WTC11 (cell line): ENCODE measurements at regions not wholly inside any gene's neighbourhood (a gene's known extent, or its start where the extent isn't known, plus 50 kb on each side); places are given as distances from the start of the nearest gene placed in this dataset.
A peak's percentile ranks its signal among the peaks of the same experiment; 100 is the strongest.

Source experiments
- ATAC-seq: fragments of 200-7000 bp; cut with Tn5 transposase; 2 replicates; pipeline ENCODE4 v1.10.0; 2021; ENCODE audit warnings: mild to moderate bottlenecking, moderate library complexity
- CTCF ChIA-PET: fragments of 300-600 bp; sonication (Branson Sonifier 250); formaldehyde crosslinking; loops from one replicate; lab custom pipeline; 2021; ENCODE audit warnings: antibody characterized with exemption; lab: Charles Lee
- POLR2A ChIA-PET: fragments of 350-600 bp; sonication (Branson Sonifier 250); formaldehyde crosslinking; loops from one replicate; lab custom pipeline; 2021; ENCODE audit warnings: antibody characterized with exemption; lab: Charles Lee
- DNase-seq: peaks from one replicate; pipeline ENCODE4 v3.0.0; 2021; ENCODE audit warnings: low spot score
- H3K27ac Mint-ChIP-seq: 2 replicates; pipeline ENCODE4 v1.8.0; 2021; ENCODE audit warnings: mixed read lengths
- H3K27me3 Mint-ChIP-seq: 2 replicates; pipeline ENCODE4 v1.8.0; 2021; ENCODE audit warnings: low read depth, mild to moderate bottlenecking, moderate library complexity, mixed read lengths
- H3K36me3 Mint-ChIP-seq: 2 replicates; pipeline ENCODE4 v1.8.0; 2021; ENCODE audit warnings: mixed read lengths
- H3K4me1 Mint-ChIP-seq: 2 replicates; pipeline ENCODE4 v1.8.0; 2022; ENCODE audit warnings: mixed read lengths
- H3K4me3 Mint-ChIP-seq: 2 replicates; pipeline ENCODE4 v1.8.0; 2021; ENCODE audit warnings: mild to moderate bottlenecking, moderate library complexity, mixed read lengths
- H3K9me3 Mint-ChIP-seq: 2 replicates; pipeline ENCODE4 v1.8.0; 2021; ENCODE audit warnings: mixed read lengths
- ATF2 ChIP-seq: sonication (generic); formaldehyde crosslinking; IDR thresholded peaks from 2 replicates; pipeline ENCODE4 v1.8.1; 2022; ENCODE audit warnings: low read depth, missing genetic modification reagents, borderline replicate concordance
- ATF3 ChIP-seq: sonication (generic); formaldehyde crosslinking; conservative IDR thresholded peaks from 2 replicates; pipeline ENCODE4 v1.8.1; 2022; ENCODE audit warnings: mild to moderate bottlenecking, missing genetic modification reagents
- CREB1 ChIP-seq: sonication (generic); formaldehyde crosslinking; IDR thresholded peaks from 2 replicates; pipeline ENCODE4 v1.8.0; 2023; ENCODE audit warnings: mild to moderate bottlenecking, missing genetic modification reagents
- CREM ChIP-seq: sonication (generic); formaldehyde crosslinking; IDR thresholded peaks from 2 replicates; pipeline ENCODE4 v1.8.1; 2022; ENCODE audit warnings: mild to moderate bottlenecking, missing genetic modification reagents, moderate library complexity
- JAZF1 ChIP-seq: fragments of 250-450 bp; sonication (Bioruptor Pico); IDR thresholded peaks from 2 replicates; pipeline ENCODE4 v1.9.0; 2021; ENCODE audit warnings: moderate library complexity, mild to moderate bottlenecking, inconsistent platforms
- JUN ChIP-seq: sonication (generic); formaldehyde crosslinking; IDR thresholded peaks from 2 replicates; pipeline ENCODE4 v1.8.0; 2023; ENCODE audit warnings: mild to moderate bottlenecking, missing genetic modification reagents
- MYBL2 ChIP-seq: sonication (generic); formaldehyde crosslinking; IDR thresholded peaks from 2 replicates; pipeline ENCODE4 v1.8.1; 2023; ENCODE audit warnings: mild to moderate bottlenecking, moderate library complexity, missing genetic modification reagents
- NR2C2 ChIP-seq: sonication (generic); formaldehyde crosslinking; IDR thresholded peaks from 2 replicates; pipeline ENCODE4 v1.8.0; 2022; ENCODE audit warnings: mild to moderate bottlenecking, missing genetic modification reagents
- RORB ChIP-seq: fragments of 250-450 bp; sonication (Bioruptor Pico); IDR thresholded peaks from 2 replicates; pipeline ENCODE4 v1.9.0; 2021; ENCODE audit warnings: mild to moderate bottlenecking
- SOX15 ChIP-seq: fragments of 250-450 bp; sonication (Bioruptor Pico); IDR thresholded peaks from 2 replicates; pipeline ENCODE4 v1.9.0; 2021; ENCODE audit warnings: mild to moderate bottlenecking
- SP1 ChIP-seq: sonication (generic); formaldehyde crosslinking; conservative IDR thresholded peaks from 2 replicates; pipeline ENCODE4 v1.8.1; 2022; ENCODE audit warnings: missing genetic modification reagents
- STAT6 ChIP-seq: sonication (generic); formaldehyde crosslinking; conservative IDR thresholded peaks from 2 replicates; pipeline ENCODE4 v1.8.1; 2023; ENCODE audit warnings: mild to moderate bottlenecking, low read depth, missing genetic modification reagents, moderate library complexity
- TCF7 ChIP-seq: sonication (generic); formaldehyde crosslinking; IDR thresholded peaks from 2 replicates; pipeline ENCODE4 v1.8.0; 2022; ENCODE audit warnings: mild to moderate bottlenecking, low read depth, missing genetic modification reagents, moderate library complexity
- TEAD4 ChIP-seq: sonication (generic); formaldehyde crosslinking; IDR thresholded peaks from 2 replicates; pipeline ENCODE4 v1.8.0; 2022; ENCODE audit warnings: mild to moderate bottlenecking, missing genetic modification reagents
- ZNF121 ChIP-seq: sonication (generic); formaldehyde crosslinking; IDR thresholded peaks from 2 replicates; pipeline ENCODE4 v1.8.0; 2023; ENCODE audit warnings: missing genetic modification reagents
- ZNF219 ChIP-seq: sonication (generic); formaldehyde crosslinking; IDR thresholded peaks from 2 replicates; pipeline ENCODE4 v1.8.0; 2023; ENCODE audit warnings: missing genetic modification reagents, mild to moderate bottlenecking, borderline replicate concordance
- ZNF281 ChIP-seq: sonication (generic); formaldehyde crosslinking; IDR thresholded peaks from 2 replicates; pipeline ENCODE4 v1.8.0; 2023; ENCODE audit warnings: mild to moderate bottlenecking, missing genetic modification reagents
- ZNF423 ChIP-seq: fragments of 250-450 bp; sonication (Bioruptor Pico); IDR thresholded peaks from 2 replicates; pipeline ENCODE4 v2.1.2; 2022; ENCODE audit warnings: mild to moderate bottlenecking, moderate library complexity
- TF ChIP-seq, protein P1 (sequence below): sonication (generic); formaldehyde crosslinking; IDR thresholded peaks from 2 replicates; pipeline ENCODE4 v1.8.1; 2023; ENCODE audit warnings: mild to moderate bottlenecking, moderate library complexity, missing genetic modification reagents
- TF ChIP-seq, protein P2 (sequence below): fragments of 250-450 bp; sonication (Bioruptor Pico); IDR thresholded peaks from 2 replicates; pipeline ENCODE4 v1.9.0; 2021; ENCODE audit warnings: moderate library complexity, mild to moderate bottlenecking, inconsistent platforms, borderline replicate concordance
- TF ChIP-seq, protein P3 (sequence below): fragments of 250-450 bp; sonication (Bioruptor Pico); conservative IDR thresholded peaks from 2 replicates; pipeline ENCODE4 v1.9.0; 2021; ENCODE audit warnings: mild to moderate bottlenecking

DNA sequence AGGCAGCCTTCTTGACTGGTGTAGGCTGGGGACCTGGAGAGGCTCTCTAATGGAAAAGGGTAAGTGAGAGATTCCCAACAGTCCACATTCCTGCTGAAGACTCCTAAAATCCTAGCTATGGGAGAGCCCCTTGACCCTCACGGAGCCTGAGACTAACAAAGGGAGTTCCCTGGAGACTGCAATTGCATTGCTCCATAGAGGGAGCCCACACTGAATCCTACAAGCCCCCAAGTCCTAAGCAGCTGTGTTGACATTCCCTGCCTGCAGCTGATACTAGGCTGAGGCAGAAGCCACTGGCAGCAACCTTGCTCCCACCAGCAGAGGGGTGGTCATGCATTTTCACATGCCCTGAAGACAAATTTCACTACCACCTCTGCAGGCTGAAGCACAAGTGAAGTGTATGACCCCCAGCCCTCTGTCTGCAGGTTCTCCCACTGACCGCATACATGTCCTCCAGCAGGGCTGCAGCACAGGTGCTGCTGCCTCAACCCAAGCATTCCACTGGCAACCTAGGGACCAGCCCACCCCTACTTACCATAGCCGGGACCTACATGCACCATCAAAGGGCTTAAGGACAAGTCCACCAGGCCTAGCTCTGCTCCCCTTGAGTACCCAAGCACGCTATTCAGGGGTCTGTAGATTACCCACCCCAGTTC, 130.3 kb upstream of the SLC13A1 start:
- no peak for TF ChIP-seq TEAD4 (CRISPR knock-in tag)
- TF ChIP-seq, protein P1, sequence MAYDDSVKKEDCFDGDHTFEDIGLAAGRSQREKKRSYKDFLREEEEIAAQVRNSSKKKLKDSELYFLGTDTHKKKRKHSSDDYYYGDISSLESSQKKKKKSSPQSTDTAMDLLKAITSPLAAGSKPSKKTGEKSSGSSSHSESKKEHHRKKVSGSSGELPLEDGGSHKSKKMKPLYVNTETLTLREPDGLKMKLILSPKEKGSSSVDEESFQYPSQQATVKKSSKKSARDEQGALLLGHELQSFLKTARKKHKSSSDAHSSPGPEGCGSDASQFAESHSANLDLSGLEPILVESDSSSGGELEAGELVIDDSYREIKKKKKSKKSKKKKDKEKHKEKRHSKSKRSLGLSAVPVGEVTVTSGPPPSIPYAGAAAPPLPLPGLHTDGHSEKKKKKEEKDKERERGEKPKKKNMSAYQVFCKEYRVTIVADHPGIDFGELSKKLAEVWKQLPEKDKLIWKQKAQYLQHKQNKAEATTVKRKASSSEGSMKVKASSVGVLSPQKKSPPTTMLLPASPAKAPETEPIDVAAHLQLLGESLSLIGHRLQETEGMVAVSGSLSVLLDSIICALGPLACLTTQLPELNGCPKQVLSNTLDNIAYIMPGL, result no peak
- no peak for TF ChIP-seq RORB
- no peak for TF ChIP-seq MYBL2
- no peak for TF ChIP-seq SOX15 (CRISPR knock-in tag)
- no peak for TF ChIP-seq NR2C2 (CRISPR knock-in tag)
- no peak for TF ChIP-seq SP1 (CRISPR knock-in tag)
- Mint-ChIP-seq H3K27me3 (no peaks in the 10 kb centered on the region; the same call in 1 of the 2 replicates), H3K36me3 (peaks cover 3% of the 10 kb centered on the region; the same call in 1 of the 2 replicates), H3K4me1 (peaks cover 5% of the 10 kb centered on the region), H3K27ac (no peak overlapping the region), H3K4me3 (no peak overlapping the region), H3K9me3 (peaks cover 10% of the 10 kb centered on the region)
- DNase-seq (peak; percentile 12), ATAC-seq (peak; percentile 90)
- CTCF ChIA-PET, result interaction anchor here (0.5 kb wide), 1 partner anchor 37 kb away, joined by 3 read pairs; no protein-coding TSS in a partner anchor
- POLR2A ChIA-PET, result no interaction called here

DNA sequence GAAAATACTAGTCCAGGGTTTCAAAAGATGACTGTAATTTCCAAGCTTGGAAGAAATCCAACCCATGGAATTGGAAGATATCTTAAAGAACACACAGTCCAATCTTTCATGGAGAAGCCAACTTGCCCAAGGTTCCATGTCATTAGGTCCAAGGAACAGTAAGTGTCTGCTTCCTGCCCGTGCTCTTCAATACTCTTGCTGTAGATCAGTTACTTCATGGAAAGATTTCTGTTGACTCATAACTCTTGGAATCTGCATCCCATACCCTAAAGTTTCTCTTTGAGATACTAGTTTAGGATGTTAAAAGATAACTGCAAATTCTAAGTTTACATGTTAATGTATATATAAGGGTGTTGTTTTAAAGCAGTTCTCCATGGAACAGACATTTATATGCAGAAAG, 127.9 kb upstream of the SLC13A1 start:
- peaks cover 25% of the 10 kb centered on the region for H3K9me3 Mint-ChIP-seq
- peaks cover 3% of the 10 kb centered on the region for H3K27me3 Mint-ChIP-seq
- ChIA-PET POLR2A (no interaction called here), CTCF (no interaction called here)
- no peak overlapping the region for H3K4me3 Mint-ChIP-seq
- no peak for DNase-seq
- peaks cover 16% of the 10 kb centered on the region for H3K4me1 Mint-ChIP-seq
- no peak overlapping the region for H3K27ac Mint-ChIP-seq
- ATAC-seq, result no peak
- peaks cover 18% of the 10 kb centered on the region for H3K36me3 Mint-ChIP-seq
- TF ChIP-seq ZNF281 (CRISPR knock-in tag) (no peak), ZNF423 (no peak), TCF7 (no peak), SP1 (CRISPR knock-in tag) (no peak), CREM (no peak), JAZF1 (CRISPR knock-in tag) (no peak), CREB1 (CRISPR knock-in tag) (no peak), ZNF121 (CRISPR knock-in tag) (no peak), ZNF219 (CRISPR knock-in tag) (no peak), ATF2 (no peak), STAT6 (CRISPR knock-in tag) (no peak), ATF3 (CRISPR knock-in tag) (no peak), JUN (CRISPR knock-in tag) (no peak)
- TF ChIP-seq, protein P1, result no peak
- TF ChIP-seq, protein P2, sequence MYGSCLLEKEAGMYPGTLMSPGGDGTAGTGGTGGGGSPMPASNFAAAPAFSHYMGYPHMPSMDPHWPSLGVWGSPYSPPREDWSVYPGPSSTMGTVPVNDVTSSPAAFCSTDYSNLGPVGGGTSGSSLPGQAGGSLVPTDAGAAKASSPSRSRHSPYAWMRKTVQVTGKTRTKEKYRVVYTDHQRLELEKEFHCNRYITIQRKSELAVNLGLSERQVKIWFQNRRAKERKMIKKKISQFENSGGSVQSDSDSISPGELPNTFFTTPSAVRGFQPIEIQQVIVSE (CRISPR knock-in tag), result no peak
- TF ChIP-seq, protein P3, sequence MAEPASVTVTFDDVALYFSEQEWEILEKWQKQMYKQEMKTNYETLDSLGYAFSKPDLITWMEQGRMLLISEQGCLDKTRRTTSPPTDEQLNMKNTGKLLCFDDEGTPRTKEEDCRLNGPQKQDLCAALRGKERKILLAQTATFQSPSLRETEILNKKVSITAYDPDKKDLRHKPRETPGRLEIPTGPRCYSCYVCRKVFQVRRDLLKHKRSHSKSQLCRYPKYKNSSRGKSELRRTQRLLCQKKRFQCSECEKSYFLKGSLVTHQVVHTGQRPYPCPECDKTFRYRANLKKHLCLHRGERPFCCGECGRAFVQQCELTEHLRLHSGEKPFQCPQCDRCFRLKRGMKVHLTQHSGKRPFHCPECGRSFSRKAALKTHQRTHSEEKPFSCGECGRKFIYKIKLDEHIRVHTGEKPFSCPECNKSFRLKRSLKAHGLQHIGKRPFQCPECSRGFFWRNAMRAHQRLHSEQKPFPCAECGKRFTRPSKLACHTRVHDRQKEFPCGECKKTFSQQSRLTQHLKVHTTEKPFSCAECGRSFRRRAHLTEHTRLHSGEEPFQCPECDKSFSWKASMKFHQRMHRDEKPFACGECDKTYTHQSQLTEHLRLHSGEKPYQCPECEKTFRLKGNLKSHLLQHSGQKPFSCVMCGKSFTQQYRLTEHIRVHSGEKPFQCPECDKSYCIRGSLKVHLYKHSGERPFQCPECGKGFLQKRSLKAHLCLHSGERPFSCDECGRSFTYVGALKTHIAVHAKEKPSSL (CRISPR knock-in tag), result no peak
